HG03439 (cell line): ENCODE measurements at regions not wholly inside any gene's neighbourhood (a gene's known extent, or its start where the extent isn't known, plus 50 kb on each side); places are given as distances from the start of the nearest gene placed in this dataset.
"Not testable (repeated sequence)": the region's sequence is repeated elsewhere in the genome, so short reads cannot be mapped to it uniquely, and the experiment has no call there.

Experiments used
- ATAC-seq: cut with Tn5 transposase; IDR thresholded peaks from one replicate; pipeline ENCODE4 v1.9.1; 2021; ENCODE audit warnings: mild to moderate bottlenecking, moderate library complexity; ENCODE audit not compliant: unreplicated experiment

GRCh38 chr1:224791362-224791941 lies 138.0 kb upstream of the DNAH14 start:
- no peak for ATAC-seq

DNA sequence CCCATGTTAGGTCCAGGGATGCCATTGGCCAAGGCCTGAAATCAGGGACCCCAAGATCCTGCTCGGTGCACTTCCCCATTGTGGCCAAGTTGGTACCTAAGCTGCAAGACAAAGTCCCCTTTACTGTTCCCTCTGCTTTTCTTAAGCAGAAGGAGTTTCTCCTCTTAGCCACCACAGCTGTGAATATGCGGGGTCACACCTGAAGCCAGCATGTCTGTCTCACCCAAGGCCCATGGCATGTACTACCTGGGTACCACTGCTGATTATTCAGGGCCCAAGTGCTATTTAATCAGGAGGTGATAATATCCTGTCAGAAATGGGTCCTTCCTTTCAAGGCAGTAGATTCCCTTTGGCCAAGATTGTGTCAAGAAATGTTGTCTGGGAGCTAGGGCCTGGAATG lies 133.9 kb upstream of the DNAH14 start:
- no peak for ATAC-seq

- no peak for ATAC-seq
Measured at GRCh38 chr1:224799083-224799482, 130.4 kb upstream of the DNAH14 start.

- ATAC-seq: no peak
Measured at GRCh38 chr1:224800486-224801119, 128.9 kb upstream of the DNAH14 start.

DNA sequence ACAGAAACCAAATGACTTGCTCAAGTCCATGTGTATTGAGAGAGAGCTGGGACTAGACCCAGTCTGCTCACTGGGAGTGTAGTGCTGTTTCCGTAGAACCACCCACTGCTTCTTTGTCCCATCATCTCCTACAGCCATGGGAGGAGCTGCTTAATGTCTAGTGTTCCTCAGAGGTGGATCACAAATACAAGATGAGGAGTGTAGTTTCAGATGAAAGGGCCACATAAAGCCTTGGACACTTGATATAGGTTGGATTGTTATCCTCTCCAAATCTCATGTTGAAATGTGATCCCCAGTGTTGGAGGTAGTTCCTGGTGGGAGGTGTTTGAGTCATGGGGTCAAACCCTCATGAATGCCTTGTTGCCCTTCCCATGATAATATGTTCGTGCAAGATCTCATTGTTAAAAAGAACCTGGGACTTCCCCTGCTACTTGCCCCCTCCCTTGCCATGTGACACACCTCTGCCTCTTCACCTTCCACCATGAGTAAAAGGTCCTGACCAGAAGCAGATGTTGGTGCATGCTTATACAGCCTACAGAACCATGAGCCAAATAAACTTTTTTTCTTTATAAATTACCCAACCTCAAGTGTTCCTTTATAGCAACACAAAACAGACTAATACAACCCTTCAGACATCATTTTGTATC lies 127.5 kb upstream of the DNAH14 start:
- no peak for ATAC-seq

GRCh38 chr1:224802617-224803016 lies 126.9 kb upstream of the DNAH14 start:
- no peak for ATAC-seq

- ATAC-seq: no peak
Measured at GRCh38 chr1:224804220-224804619, 125.3 kb upstream of the DNAH14 start.

GRCh38 chr1:224805889-224806288 lies 123.6 kb upstream of the DNAH14 start:
- ATAC-seq: no peak

DNA sequence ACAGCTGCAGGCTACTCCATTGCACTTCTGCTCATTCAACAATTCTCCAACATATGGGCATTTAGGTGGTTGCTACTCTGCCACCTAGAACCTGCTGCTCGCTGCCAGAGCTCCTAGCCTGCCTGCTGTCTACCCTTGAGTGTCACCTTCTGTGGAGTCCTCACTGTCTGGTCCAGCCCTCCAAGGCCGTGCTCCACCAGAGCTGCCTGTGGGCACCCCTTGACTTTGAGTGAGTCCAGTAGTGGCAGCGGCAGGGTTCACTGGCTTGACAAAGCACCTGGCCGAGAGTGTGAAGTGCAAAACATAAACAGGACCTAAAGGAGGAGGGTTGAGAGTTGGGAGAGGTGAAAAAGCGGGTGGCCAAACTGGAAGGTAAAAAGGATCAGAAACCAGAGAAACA lies 120.3 kb upstream of the DNAH14 start:
- ATAC-seq: no peak

GRCh38 chr1:224809613-224810012 lies 119.9 kb upstream of the DNAH14 start:
- ATAC-seq: no peak

- ATAC-seq: no peak
Measured at GRCh38 chr1:224811564-224811963, 117.9 kb upstream of the DNAH14 start.

GRCh38 chr1:224815647-224816046 lies 113.8 kb upstream of the DNAH14 start:
- ATAC-seq: no peak

DNA sequence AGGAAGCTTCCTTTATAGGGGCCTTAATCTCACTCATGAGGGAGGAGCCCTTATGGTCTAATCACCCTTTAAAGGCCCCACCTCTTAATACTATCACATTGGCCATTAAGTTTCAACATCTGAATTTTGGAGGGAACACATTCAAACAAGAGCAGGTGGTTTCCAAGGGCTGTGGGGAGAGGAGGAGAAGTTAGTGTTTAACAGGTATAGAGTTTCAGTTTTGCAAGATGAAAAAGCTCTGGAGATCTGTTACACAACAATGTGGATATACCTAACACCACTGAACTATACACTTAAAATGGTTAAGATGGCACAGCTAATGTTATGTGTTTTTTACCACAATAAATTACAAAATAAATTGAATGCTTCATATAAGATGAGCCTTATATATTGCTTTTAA lies 113.4 kb upstream of the DNAH14 start:
- ATAC-seq: no peak

DNA sequence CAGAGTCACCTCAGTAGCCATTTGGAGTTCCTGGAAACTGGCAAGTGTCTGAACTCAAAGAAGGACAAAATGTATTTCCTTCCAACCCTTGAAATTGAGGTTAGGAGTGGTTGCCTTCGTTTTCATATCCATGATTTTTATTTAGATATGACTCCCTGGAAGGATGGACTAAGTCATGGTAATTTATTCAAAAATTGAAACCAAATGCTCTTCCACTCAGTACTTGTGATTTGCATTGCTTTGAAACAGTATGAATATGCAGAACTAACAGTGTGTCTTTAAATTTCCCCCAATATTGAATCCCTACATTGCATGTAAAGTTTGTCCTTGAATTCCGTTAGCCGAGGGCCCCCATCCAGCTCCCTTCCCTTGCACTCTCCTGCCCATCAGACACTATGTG lies 112.1 kb upstream of the DNAH14 start:
- no peak for ATAC-seq

- no peak for ATAC-seq
Measured at GRCh38 chr1:224819861-224820260, 109.6 kb upstream of the DNAH14 start.

DNA sequence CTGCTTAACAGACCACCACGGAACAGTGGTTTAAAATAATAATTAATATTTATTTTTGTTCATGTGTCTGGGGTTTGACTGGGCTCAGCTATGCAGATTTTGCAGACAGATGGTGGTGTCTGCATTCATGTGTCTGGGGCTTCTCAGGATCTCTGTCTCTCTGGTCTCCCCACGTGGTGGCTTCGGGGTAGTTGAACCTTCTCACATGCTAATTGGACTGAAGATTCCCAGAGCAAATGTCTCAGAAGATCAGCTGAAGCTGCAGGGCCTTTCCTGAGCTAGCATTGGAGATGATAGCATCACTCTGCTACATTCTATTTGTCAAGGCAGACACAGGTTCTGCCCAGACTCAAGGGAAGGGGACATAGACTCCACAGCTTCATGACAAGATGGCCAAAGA lies 109.1 kb upstream of the DNAH14 start:
- ATAC-seq: no peak

GRCh38 chr1:224821751-224822150 lies 107.7 kb upstream of the DNAH14 start:
- not testable (repeated sequence) for ATAC-seq

GRCh38 chr1:224825525-224826000 lies 103.9 kb upstream of the DNAH14 start:
- no peak for ATAC-seq

- ATAC-seq: no peak
Measured at GRCh38 chr1:224828691-224829090, 100.8 kb upstream of the DNAH14 start.

DNA sequence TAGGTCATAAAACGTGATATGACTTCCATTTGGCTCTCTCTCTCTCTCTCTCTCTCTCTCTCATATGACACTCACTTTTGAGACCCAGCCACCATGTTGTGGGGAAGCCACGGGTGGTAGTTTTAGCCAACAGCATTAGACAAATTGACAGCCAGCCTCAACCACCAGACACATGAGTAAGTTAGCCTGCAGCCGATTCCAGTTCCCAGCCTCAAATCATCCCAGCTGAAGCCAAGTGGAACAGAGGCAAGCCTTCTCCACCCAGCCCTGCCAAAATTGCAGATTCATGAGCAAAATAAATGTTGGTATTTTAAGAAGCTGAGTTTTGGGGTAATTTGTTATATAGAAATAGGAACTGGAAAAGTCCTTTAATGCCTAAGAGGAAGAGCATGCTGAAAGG lies 98.0 kb upstream of the DNAH14 start:
- no peak for ATAC-seq

DNA sequence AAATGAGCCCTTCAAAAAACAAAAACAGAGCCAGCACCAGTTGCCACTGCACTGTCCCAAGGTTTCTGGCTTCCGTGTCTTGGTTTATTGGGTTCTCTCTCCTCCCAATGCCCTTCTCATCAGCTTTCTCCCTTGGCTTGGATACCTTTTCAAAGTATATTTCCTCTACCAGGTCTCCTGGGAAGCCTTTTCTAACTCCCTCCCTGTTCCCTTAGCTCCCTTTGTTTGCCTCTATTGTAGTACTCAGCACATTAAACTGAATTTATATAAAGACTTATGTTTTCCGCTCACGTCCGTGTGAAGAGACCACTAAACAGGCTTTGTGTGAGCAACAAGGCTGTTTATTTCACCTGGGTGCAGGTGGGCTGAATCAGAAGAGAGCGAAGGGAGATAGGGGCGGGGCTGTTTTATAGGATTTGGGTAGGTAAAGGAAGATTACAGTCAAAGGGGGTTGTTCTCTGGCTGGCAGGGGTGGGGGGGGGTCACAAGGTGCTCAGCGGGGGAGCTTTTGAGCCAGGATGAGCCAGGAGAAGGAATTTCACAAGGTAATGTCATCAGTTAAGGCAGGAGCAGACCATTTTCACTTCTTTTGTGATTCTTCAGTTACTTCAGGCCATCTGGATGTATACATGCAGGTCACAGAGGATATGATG lies 89.7 kb upstream of the DNAH14 start:
- not testable (repeated sequence) for ATAC-seq

DNA sequence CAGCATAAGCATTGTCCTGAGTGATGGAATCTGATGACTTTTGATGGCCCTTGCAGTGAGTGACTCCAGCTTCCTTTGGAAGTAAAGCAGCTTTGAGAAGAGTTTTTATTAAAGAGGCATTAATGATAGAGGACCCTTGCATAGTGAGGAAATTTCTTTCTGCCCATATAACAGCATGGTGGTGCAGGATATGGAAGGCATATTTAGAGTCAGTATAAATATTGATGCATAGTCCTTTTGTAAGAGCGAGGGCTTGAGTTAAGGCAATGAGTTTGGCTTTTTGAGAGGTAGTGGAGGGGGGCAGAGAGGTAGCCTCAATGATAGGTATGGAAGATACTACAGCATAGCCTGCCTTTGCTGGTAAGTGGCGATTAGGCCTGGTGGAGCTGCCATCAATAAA lies 87.7 kb upstream of the DNAH14 start:
- not testable (repeated sequence) for ATAC-seq
